HepG2 (cell line): ENCODE measurements at regions not wholly inside any gene's neighbourhood (a gene's known extent, or its start where the extent isn't known, plus 50 kb on each side); places are given as distances from the start of the nearest gene placed in this dataset.

ENCODE experiments used
- ATAC-seq: fragments of 200-7000 bp; cut with Tn5 transposase; 3 replicates; pipeline ENCODE4 v1.9.1; 2020; ENCODE audit warnings: mild to moderate bottlenecking, moderate library complexity
- BruUV-seq: library from RNA; stranded (reverse); fragments of 400-500 nt; replicated peaks from 2 replicates; lab custom pipeline; 2021; lab: Mats Ljungman, UMichigan
- CTCF ChIA-PET: fragments of 300-600 bp; formaldehyde crosslinking; extraction: SDS; loops from one replicate; lab custom pipeline; 2021; ENCODE audit warnings: low total read pairs, inconsistent platforms, low intra/inter-chr PET ratio; lab: Yijun Ruan, JAX
- POLR2A ChIA-PET: fragments of 350-600 bp; sonication (Branson Sonifier 250); formaldehyde crosslinking; loops from one replicate; lab custom pipeline; 2020; ENCODE audit warnings: antibody characterized with exemption, inconsistent platforms; lab: Yijun Ruan, JAX
- DNase-seq: peaks from one replicate; pipeline ENCODE4 v3.0.0-alpha.2; 2015; ENCODE audit warnings: low spot score
- FAIRE-seq: peaks from 3 replicates; lab custom pipeline; 2011; peaks lifted over from hg19 to GRCh38; lab: Jason Lieb, UNC
- H2AFZ ChIP-seq: one replicate; pipeline ENCODE4 v1.6.1; 2011; ENCODE audit warnings: low read length, inconsistent platforms
- H3K27ac ChIP-seq: fragments of 300-600 bp; 3 replicates; pipeline ENCODE4 v1.8.0; 2011; ENCODE audit warnings: mixed run types, mild to moderate bottlenecking, mixed read lengths, low read length, inconsistent platforms; ENCODE audit not compliant: insufficient read depth; ENCODE audit errors: extremely low read length
- H3K27me3 ChIP-seq, 2 experiments: fragments of 200-600 bp in 1 of 2; 2 replicates in 1 of 2; 3 replicates in 1 of 2; pipeline versions ENCODE4 v1.6.0 to v1.8.0; 2011; ENCODE audit warnings: low read length in 2 of 2, mild to moderate bottlenecking in 2 of 2, moderate library complexity in 2 of 2, inconsistent platforms in 1 of 2; ENCODE audit not compliant: insufficient read depth in 2 of 2, control insufficient read depth in 1 of 2
- H3K36me3 ChIP-seq, 2 experiments: fragments of 200-600 bp in 1 of 2; replicated peaks in 1 of 2; 2 replicates in 1 of 2; 3 replicates in 1 of 2; pipeline versions ENCODE4 v1.5.1 to v1.8.0; 2011; ENCODE audit warnings: low read length in 2 of 2, inconsistent platforms in 1 of 2; ENCODE audit not compliant: insufficient read depth in 2 of 2, control insufficient read depth in 1 of 2
- H3K4me1 ChIP-seq: 2 replicates; pipeline ENCODE4 v1.5.1; 2012; ENCODE audit warnings: low read length, inconsistent platforms; ENCODE audit not compliant: insufficient read depth
- H3K4me2 ChIP-seq: 2 replicates; pipeline ENCODE4 v1.6.0; 2011; ENCODE audit warnings: low read depth, low read length, inconsistent platforms
- H3K4me3 ChIP-seq, 3 experiments: fragments of 200-600 bp in 1 of 3; sonication (generic), shearing (Covaris generic) in 1 of 3; replicated peaks in 1 of 3; 2 replicates each; pipeline ENCODE4 v1.5.1; 2011 to 2016; ENCODE audit warnings: low read length in 3 of 3, inconsistent platforms in 2 of 3, low read depth in 2 of 3, mild to moderate bottlenecking in 2 of 3, control low read depth in 1 of 3, mixed read lengths in 1 of 3; ENCODE audit not compliant: insufficient read depth in 1 of 3
- H3K79me2 ChIP-seq: one replicate; pipeline ENCODE4 v1.6.1; 2011; ENCODE audit warnings: low read length, inconsistent platforms; ENCODE audit not compliant: insufficient read depth
- H3K9ac ChIP-seq: 2 replicates; pipeline ENCODE4 v1.6.0; 2011; ENCODE audit warnings: mild to moderate bottlenecking, low read depth, low read length, inconsistent platforms; ENCODE audit not compliant: insufficient read depth
- H3K9me3 ChIP-seq: 2 replicates; pipeline ENCODE4 v1.5.1; 2012; ENCODE audit warnings: mild to moderate bottlenecking, low read length
- H4K20me1 ChIP-seq: 2 replicates; pipeline ENCODE4 v1.6.0; 2011; ENCODE audit warnings: inconsistent platforms, mild to moderate bottlenecking, low read length, moderate library complexity; ENCODE audit not compliant: insufficient read depth
- HOXA9 ChIP-seq: sonication (generic); formaldehyde crosslinking; IDR thresholded peaks from 2 replicates; pipeline ENCODE4 v1.8.1; 2022; ENCODE audit warnings: missing genetic modification reagents, mild to moderate bottlenecking, moderate library complexity, borderline replicate concordance
- HOXD1 ChIP-seq: sonication (generic); formaldehyde crosslinking; IDR thresholded peaks from 2 replicates; pipeline ENCODE4 v1.5.0; 2020; ENCODE audit warnings: missing genetic modification reagents
- MTA1 ChIP-seq: sonication (generic); formaldehyde crosslinking; IDR thresholded peaks from 2 replicates; pipeline ENCODE4 v1.4.0; 2020; ENCODE audit warnings: missing genetic modification reagents, mild to moderate bottlenecking, borderline replicate concordance
- NCOA2 ChIP-seq: sonication (generic); formaldehyde crosslinking; IDR thresholded peaks from 2 replicates; pipeline ENCODE4 v1.8.0; 2022; ENCODE audit warnings: inconsistent platforms
- PRMT3 ChIP-seq: sonication (generic); formaldehyde crosslinking; IDR thresholded peaks from 2 replicates; pipeline ENCODE4 v1.8.1; 2022; ENCODE audit warnings: low read depth, mild to moderate bottlenecking, moderate library complexity, missing genetic modification reagents, borderline replicate concordance
- RAD51 ChIP-seq: fragments of 450-650 bp; IDR thresholded peaks from 2 replicates; pipeline ENCODE4 v1.6.1; 2016; ENCODE audit warnings: borderline replicate concordance
- SAP130 ChIP-seq: IDR thresholded peaks from 2 replicates; pipeline ENCODE4 v1.6.1; 2016; ENCODE audit warnings: low read depth
- SP2 ChIP-seq: sonication (generic); formaldehyde crosslinking; IDR thresholded peaks from 2 replicates; pipeline ENCODE4 v1.5.1; 2020; ENCODE audit warnings: mild to moderate bottlenecking, missing genetic modification reagents
- ZNF460 ChIP-seq: sonication (generic); formaldehyde crosslinking; IDR thresholded peaks from 2 replicates; pipeline ENCODE4 v1.5.1; 2020; ENCODE audit warnings: missing genetic modification reagents, mild to moderate bottlenecking, borderline replicate concordance
- ZNF775 ChIP-seq: sonication (generic); formaldehyde crosslinking; IDR thresholded peaks from 2 replicates; pipeline ENCODE4 v1.4.0; 2020; ENCODE audit warnings: missing genetic modification reagents, mild to moderate bottlenecking, moderate library complexity, borderline replicate concordance
- ZNF776 ChIP-seq: sonication (generic); formaldehyde crosslinking; IDR thresholded peaks from 2 replicates; pipeline ENCODE4 v1.4.0; 2020; ENCODE audit warnings: mild to moderate bottlenecking, missing genetic modification reagents
- ZNF792 ChIP-seq: IDR thresholded peaks from 2 replicates; pipeline ENCODE4 v1.6.1; 2016
- WGBS: methylation state at CpG from one replicate; pipeline ENCODE4 v1.1.6; 2017; ENCODE audit warnings: low lambda C conversion rate; 5-methylcytosine and 5-hydroxymethylcytosine counted together
- in situ Hi-C: cut with HindIII; loops from 2 replicates; pipeline ENCODE4 v1.10.0; 2017; ENCODE audit warnings: low pct_unique_long_range_greater_than_20kb; ENCODE audit not compliant: extremely low pct_ligation_motif_present
- intact Hi-C: fragments of 100-400 bp; cut with micrococcal nuclease; formaldehyde crosslinking; loops from one replicate; pipeline ENCODE4 v1.10.0; 2022; ENCODE audit not compliant: unreplicated experiment
- TF ChIP-seq, protein P1 (sequence below): IDR thresholded peaks from 2 replicates; pipeline ENCODE4 v1.6.1; 2016; ENCODE audit warnings: low read depth
- TF ChIP-seq, protein P2 (sequence below): sonication (generic); formaldehyde crosslinking; IDR thresholded peaks from 2 replicates; pipeline ENCODE4 v1.5.0; 2020; ENCODE audit warnings: mild to moderate bottlenecking, low read depth, missing genetic modification reagents, borderline replicate concordance

DNA sequence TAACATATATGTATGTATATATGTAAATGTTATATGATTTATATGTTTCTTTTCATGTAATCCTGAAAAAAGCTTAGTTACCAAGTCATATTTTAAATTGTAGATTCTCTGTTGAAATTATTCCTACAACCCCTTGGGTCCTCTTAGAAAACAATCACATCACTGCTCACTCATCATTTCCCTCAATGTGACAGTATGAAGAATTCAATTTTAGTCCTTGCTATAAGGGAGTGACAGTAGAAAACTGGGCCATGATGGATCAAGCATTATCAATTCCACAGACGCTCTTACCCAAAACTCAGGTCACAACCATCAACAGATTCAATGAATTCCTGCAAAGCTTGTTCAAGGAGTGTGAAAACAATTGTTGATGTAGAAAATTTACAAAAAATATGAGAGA is 1389.5 kb upstream of the ACVR2A start:
- in situ Hi-C loops: no loop called here
- H3K36me3 ChIP-seq: no peaks in the 10 kb centered on the region
- no peak overlapping the region for H3K4me3 ChIP-seq
- DNase-seq: no peak
- H3K9me3 ChIP-seq: peaks cover 25% of the 10 kb centered on the region
- 0% methylated on average over 1 of the region's 1 CpG for WGBS
- H4K20me1 ChIP-seq: no peaks in the 10 kb centered on the region
- H3K4me2 ChIP-seq: no peak overlapping the region
- intact Hi-C loops: no loop called here
- H3K79me2 ChIP-seq: no peaks in the 10 kb centered on the region
- H3K4me1 ChIP-seq: no peaks in the 10 kb centered on the region
- TF ChIP-seq SP2 (CRISPR knock-in tag) (no peak), ZNF792 (no peak), SAP130 (CRISPR knock-in tag) (no peak), ZNF460 (no peak), ZNF775 (no peak), PRMT3 (CRISPR knock-in tag) (no peak), HOXD1 (CRISPR knock-in tag) (no peak), MTA1 (CRISPR knock-in tag) (no peak), ZNF776 (CRISPR knock-in tag) (no peak), RAD51 (no peak), HOXA9 (no peak), NCOA2 (no peak)
- TF ChIP-seq, protein P1, sequence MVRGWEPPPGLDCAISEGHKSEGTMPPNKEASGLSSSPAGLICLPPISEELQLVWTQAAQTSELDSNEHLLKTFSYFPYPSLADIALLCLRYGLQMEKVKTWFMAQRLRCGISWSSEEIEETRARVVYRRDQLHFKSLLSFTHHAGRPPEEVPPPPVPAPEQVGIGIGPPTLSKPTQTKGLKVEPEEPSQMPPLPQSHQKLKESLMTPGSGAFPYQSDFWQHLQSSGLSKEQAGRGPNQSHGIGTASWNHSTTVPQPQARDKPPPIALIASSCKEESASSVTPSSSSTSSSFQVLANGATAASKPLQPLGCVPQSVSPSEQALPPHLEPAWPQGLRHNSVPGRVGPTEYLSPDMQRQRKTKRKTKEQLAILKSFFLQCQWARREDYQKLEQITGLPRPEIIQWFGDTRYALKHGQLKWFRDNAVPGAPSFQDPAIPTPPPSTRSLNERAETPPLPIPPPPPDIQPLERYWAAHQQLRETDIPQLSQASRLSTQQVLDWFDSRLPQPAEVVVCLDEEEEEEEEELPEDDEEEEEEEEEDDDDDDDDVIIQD (CRISPR knock-in tag): no peak
- TF ChIP-seq, protein P2, sequence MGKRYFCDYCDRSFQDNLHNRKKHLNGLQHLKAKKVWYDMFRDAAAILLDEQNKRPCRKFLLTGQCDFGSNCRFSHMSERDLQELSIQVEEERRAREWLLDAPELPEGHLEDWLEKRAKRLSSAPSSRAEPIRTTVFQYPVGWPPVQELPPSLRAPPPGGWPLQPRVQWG (CRISPR knock-in tag): no peak
- no peak overlapping the region for H3K27ac ChIP-seq
- ChIA-PET CTCF (no interaction called here), POLR2A (no interaction called here)
- no peak overlapping the region for H2AFZ ChIP-seq
- BruUV-seq: no TSS peak
- ATAC-seq: no peak
- H3K9ac ChIP-seq: no peak overlapping the region
- H3K27me3 ChIP-seq: no peaks in the 10 kb centered on the region
- FAIRE-seq: no peak
